WTC11 (cell line): ENCODE measurements at regions not wholly inside any gene's neighbourhood (a gene's known extent, or its start where the extent isn't known, plus 50 kb on each side); places are given as distances from the start of the nearest gene placed in this dataset.

Experiments
- ATAC-seq: fragments of 200-7000 bp; cut with Tn5 transposase; 2 replicates; pipeline ENCODE4 v1.10.0; 2021; ENCODE audit warnings: mild to moderate bottlenecking, moderate library complexity
- CTCF ChIA-PET: fragments of 300-600 bp; sonication (Branson Sonifier 250); formaldehyde crosslinking; loops from one replicate; lab custom pipeline; 2021; ENCODE audit warnings: antibody characterized with exemption; lab: Charles Lee
- POLR2A ChIA-PET: fragments of 350-600 bp; sonication (Branson Sonifier 250); formaldehyde crosslinking; loops from one replicate; lab custom pipeline; 2021; ENCODE audit warnings: antibody characterized with exemption; lab: Charles Lee
- DNase-seq: peaks from one replicate; pipeline ENCODE4 v3.0.0; 2021; ENCODE audit warnings: low spot score
- H3K27ac Mint-ChIP-seq: 2 replicates; pipeline ENCODE4 v1.8.0; 2021; ENCODE audit warnings: mixed read lengths
- H3K27me3 Mint-ChIP-seq: 2 replicates; pipeline ENCODE4 v1.8.0; 2021; ENCODE audit warnings: low read depth, mild to moderate bottlenecking, moderate library complexity, mixed read lengths
- H3K36me3 Mint-ChIP-seq: 2 replicates; pipeline ENCODE4 v1.8.0; 2021; ENCODE audit warnings: mixed read lengths
- H3K4me1 Mint-ChIP-seq: 2 replicates; pipeline ENCODE4 v1.8.0; 2022; ENCODE audit warnings: mixed read lengths
- H3K4me3 Mint-ChIP-seq: 2 replicates; pipeline ENCODE4 v1.8.0; 2021; ENCODE audit warnings: mild to moderate bottlenecking, moderate library complexity, mixed read lengths
- H3K9me3 Mint-ChIP-seq: 2 replicates; pipeline ENCODE4 v1.8.0; 2021; ENCODE audit warnings: mixed read lengths
- ATF1 ChIP-seq: sonication (generic); formaldehyde crosslinking; IDR thresholded peaks from 2 replicates; pipeline ENCODE4 v1.8.1; 2023; ENCODE audit warnings: mild to moderate bottlenecking, moderate library complexity, missing genetic modification reagents
- CREM ChIP-seq: sonication (generic); formaldehyde crosslinking; IDR thresholded peaks from 2 replicates; pipeline ENCODE4 v1.8.1; 2022; ENCODE audit warnings: mild to moderate bottlenecking, missing genetic modification reagents, moderate library complexity
- ETV6 ChIP-seq: sonication (generic); formaldehyde crosslinking; IDR thresholded peaks from 2 replicates; pipeline ENCODE4 v1.8.1; 2022; ENCODE audit warnings: mild to moderate bottlenecking, missing genetic modification reagents
- FOXK1 ChIP-seq: sonication (generic); formaldehyde crosslinking; IDR thresholded peaks from 2 replicates; pipeline ENCODE4 v1.8.0; 2022; ENCODE audit warnings: mild to moderate bottlenecking, moderate library complexity, missing genetic modification reagents
- JAZF1 ChIP-seq: fragments of 250-450 bp; sonication (Bioruptor Pico); IDR thresholded peaks from 2 replicates; pipeline ENCODE4 v1.9.0; 2021; ENCODE audit warnings: moderate library complexity, mild to moderate bottlenecking, inconsistent platforms
- NFATC4 ChIP-seq: fragments of 250-450 bp; sonication (Bioruptor Pico); IDR thresholded peaks from 2 replicates; pipeline ENCODE4 v1.9.0; 2021; ENCODE audit warnings: mild to moderate bottlenecking
- NR2C2 ChIP-seq: sonication (generic); formaldehyde crosslinking; IDR thresholded peaks from 2 replicates; pipeline ENCODE4 v1.8.0; 2022; ENCODE audit warnings: mild to moderate bottlenecking, missing genetic modification reagents
- SMAD4 ChIP-seq: sonication (generic); formaldehyde crosslinking; IDR thresholded peaks from 2 replicates; pipeline ENCODE4 v1.8.0; 2022; ENCODE audit warnings: mild to moderate bottlenecking, missing genetic modification reagents
- TP53 ChIP-seq: sonication (generic); formaldehyde crosslinking; IDR thresholded peaks from 2 replicates; pipeline ENCODE4 v1.8.1; 2023; ENCODE audit warnings: mild to moderate bottlenecking, missing genetic modification reagents
- ZNF416 ChIP-seq: fragments of 250-450 bp; sonication (Bioruptor Pico); IDR thresholded peaks from 2 replicates; pipeline ENCODE4 v1.9.0; 2021; ENCODE audit warnings: mild to moderate bottlenecking, inconsistent platforms
- TF ChIP-seq, protein P1 (sequence below): sonication (generic); formaldehyde crosslinking; IDR thresholded peaks from 2 replicates; pipeline ENCODE4 v1.8.0; 2022; ENCODE audit warnings: missing genetic modification reagents
- TF ChIP-seq, protein P2 (sequence below): fragments of 250-450 bp; sonication (Bioruptor Pico); IDR thresholded peaks from 2 replicates; pipeline ENCODE4 v1.8.0; 2021; ENCODE audit warnings: mild to moderate bottlenecking
- TF ChIP-seq, protein P3 (sequence below): sonication (generic); formaldehyde crosslinking; IDR thresholded peaks from 2 replicates; pipeline ENCODE4 v1.8.0; 2022; ENCODE audit warnings: mild to moderate bottlenecking, missing genetic modification reagents
- TF ChIP-seq, protein P4 (sequence below): sonication (generic); formaldehyde crosslinking; IDR thresholded peaks from 2 replicates; pipeline ENCODE4 v1.8.0; 2022; ENCODE audit warnings: mild to moderate bottlenecking, missing genetic modification reagents
- TF ChIP-seq, protein P5 (sequence below): sonication (generic); formaldehyde crosslinking; IDR thresholded peaks from 2 replicates; pipeline ENCODE4 v1.8.1; 2023; ENCODE audit warnings: mild to moderate bottlenecking, missing genetic modification reagents
- TF ChIP-seq, protein P6 (sequence below): sonication (generic); formaldehyde crosslinking; IDR thresholded peaks from 2 replicates; pipeline ENCODE4 v1.8.1; 2022; ENCODE audit warnings: missing genetic modification reagents, borderline replicate concordance

DNA sequence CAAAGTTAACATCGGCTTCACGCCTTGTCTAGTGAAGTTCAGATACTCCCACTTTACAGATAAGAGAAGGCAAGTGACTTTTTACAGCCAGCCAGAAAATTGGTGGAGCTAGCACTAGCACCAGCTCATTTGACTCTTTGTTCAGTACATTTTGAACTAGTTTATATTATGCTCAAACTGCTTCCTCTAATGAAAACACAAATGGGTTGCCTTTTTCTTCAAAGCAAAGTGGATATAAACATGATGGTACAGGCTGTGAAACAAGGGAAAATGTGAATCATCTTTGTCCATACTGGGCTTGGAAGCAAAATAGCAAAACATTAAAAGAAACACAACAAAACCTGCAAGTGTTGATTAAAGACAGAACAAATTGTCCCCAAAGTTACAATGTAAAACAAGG is 99.6 kb upstream of the LHCGR start (continued):
- TF ChIP-seq, protein P1, sequence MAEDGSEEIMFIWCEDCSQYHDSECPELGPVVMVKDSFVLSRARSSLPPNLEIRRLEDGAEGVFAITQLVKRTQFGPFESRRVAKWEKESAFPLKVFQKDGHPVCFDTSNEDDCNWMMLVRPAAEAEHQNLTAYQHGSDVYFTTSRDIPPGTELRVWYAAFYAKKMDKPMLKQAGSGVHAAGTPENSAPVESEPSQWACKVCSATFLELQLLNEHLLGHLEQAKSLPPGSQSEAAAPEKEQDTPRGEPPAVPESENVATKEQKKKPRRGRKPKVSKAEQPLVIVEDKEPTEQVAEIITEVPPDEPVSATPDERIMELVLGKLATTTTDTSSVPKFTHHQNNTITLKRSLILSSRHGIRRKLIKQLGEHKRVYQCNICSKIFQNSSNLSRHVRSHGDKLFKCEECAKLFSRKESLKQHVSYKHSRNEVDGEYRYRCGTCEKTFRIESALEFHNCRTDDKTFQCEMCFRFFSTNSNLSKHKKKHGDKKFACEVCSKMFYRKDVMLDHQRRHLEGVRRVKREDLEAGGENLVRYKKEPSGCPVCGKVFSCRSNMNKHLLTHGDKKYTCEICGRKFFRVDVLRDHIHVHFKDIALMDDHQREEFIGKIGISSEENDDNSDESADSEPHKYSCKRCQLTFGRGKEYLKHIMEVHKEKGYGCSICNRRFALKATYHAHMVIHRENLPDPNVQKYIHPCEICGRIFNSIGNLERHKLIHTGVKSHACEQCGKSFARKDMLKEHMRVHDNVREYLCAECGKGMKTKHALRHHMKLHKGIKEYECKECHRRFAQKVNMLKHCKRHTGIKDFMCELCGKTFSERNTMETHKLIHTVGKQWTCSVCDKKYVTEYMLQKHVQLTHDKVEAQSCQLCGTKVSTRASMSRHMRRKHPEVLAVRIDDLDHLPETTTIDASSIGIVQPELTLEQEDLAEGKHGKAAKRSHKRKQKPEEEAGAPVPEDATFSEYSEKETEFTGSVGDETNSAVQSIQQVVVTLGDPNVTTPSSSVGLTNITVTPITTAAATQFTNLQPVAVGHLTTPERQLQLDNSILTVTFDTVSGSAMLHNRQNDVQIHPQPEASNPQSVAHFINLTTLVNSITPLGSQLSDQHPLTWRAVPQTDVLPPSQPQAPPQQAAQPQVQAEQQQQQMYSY (CRISPR knock-in tag), result no peak
- TF ChIP-seq ZNF416 (no peak), ATF1 (CRISPR knock-in tag) (no peak)

DNA sequence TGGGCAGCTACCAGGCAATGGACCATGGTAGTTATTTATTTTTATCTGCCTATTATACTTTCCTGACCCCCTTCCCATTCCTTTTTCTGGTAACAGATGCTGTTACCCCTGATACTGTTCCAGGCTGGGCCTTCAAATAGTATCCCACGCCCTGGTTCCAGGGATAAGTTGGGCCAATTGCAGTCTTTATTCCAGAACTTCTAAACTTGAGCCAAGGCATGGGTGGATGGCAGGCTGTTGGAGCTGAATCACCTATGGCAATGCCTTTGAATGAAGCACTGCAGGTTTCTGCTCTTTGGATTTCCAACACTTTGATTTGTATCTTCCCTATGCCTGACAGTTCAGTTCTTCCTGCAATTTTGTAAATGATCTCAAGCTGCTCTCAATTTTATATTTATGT is 99.2 kb upstream of the LHCGR start:
- ChIA-PET CTCF (no interaction called here), POLR2A (no interaction called here)
- ATAC-seq (no peak), DNase-seq (no peak)
- Mint-ChIP-seq H3K4me3 (no peak overlapping the region), H3K9me3 (no peaks in the 10 kb centered on the region), H3K4me1 (no peaks in the 10 kb centered on the region), H3K36me3 (no peaks in the 10 kb centered on the region), H3K27ac (no peak overlapping the region), H3K27me3 (no peaks in the 10 kb centered on the region; the same call in 1 of the 2 replicates)
- TF ChIP-seq ETV6 (CRISPR knock-in tag) (no peak), SMAD4 (no peak), NFATC4 (CRISPR knock-in tag) (no peak)
- TF ChIP-seq, protein P2, sequence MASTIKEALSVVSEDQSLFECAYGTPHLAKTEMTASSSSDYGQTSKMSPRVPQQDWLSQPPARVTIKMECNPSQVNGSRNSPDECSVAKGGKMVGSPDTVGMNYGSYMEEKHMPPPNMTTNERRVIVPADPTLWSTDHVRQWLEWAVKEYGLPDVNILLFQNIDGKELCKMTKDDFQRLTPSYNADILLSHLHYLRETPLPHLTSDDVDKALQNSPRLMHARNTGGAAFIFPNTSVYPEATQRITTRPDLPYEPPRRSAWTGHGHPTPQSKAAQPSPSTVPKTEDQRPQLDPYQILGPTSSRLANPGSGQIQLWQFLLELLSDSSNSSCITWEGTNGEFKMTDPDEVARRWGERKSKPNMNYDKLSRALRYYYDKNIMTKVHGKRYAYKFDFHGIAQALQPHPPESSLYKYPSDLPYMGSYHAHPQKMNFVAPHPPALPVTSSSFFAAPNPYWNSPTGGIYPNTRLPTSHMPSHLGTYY (CRISPR knock-in tag), result no peak
- TF ChIP-seq, protein P3, sequence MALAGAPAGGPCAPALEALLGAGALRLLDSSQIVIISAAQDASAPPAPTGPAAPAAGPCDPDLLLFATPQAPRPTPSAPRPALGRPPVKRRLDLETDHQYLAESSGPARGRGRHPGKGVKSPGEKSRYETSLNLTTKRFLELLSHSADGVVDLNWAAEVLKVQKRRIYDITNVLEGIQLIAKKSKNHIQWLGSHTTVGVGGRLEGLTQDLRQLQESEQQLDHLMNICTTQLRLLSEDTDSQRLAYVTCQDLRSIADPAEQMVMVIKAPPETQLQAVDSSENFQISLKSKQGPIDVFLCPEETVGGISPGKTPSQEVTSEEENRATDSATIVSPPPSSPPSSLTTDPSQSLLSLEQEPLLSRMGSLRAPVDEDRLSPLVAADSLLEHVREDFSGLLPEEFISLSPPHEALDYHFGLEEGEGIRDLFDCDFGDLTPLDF, result no peak
- TF ChIP-seq, protein P4, sequence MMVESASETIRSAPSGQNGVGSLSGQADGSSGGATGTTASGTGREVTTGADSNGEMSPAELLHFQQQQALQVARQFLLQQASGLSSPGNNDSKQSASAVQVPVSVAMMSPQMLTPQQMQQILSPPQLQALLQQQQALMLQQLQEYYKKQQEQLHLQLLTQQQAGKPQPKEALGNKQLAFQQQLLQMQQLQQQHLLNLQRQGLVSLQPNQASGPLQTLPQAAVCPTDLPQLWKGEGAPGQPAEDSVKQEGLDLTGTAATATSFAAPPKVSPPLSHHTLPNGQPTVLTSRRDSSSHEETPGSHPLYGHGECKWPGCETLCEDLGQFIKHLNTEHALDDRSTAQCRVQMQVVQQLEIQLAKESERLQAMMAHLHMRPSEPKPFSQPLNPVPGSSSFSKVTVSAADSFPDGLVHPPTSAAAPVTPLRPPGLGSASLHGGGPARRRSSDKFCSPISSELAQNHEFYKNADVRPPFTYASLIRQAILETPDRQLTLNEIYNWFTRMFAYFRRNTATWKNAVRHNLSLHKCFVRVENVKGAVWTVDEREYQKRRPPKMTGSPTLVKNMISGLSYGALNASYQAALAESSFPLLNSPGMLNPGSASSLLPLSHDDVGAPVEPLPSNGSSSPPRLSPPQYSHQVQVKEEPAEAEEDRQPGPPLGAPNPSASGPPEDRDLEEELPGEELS (CRISPR knock-in tag), result no peak

DNA sequence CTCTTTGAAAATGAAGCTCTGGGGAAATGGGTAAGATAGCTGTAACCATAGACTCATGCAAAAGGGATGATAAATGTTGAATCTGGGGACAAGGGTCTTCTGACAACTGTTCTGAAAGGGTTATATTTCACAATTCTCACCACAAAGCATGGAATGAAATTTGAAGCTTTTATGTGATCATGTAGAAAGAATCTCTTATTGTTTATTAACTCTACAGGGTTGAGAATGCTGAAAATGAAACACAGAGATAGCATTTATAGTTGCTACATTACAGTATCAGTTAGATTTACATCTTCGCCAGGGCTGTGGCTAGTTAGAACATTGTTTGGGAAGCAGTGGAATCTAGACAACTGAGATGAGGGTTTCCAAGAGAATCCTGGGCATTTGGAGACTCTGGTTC is 97.4 kb upstream of the LHCGR start:
- DNase-seq (no peak), ATAC-seq (no peak)
- no peak for TF ChIP-seq CREM (CRISPR knock-in tag)
- TF ChIP-seq, protein P5, sequence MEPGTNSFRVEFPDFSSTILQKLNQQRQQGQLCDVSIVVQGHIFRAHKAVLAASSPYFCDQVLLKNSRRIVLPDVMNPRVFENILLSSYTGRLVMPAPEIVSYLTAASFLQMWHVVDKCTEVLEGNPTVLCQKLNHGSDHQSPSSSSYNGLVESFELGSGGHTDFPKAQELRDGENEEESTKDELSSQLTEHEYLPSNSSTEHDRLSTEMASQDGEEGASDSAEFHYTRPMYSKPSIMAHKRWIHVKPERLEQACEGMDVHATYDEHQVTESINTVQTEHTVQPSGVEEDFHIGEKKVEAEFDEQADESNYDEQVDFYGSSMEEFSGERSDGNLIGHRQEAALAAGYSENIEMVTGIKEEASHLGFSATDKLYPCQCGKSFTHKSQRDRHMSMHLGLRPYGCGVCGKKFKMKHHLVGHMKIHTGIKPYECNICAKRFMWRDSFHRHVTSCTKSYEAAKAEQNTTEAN, result no peak
- TF ChIP-seq, protein P6, sequence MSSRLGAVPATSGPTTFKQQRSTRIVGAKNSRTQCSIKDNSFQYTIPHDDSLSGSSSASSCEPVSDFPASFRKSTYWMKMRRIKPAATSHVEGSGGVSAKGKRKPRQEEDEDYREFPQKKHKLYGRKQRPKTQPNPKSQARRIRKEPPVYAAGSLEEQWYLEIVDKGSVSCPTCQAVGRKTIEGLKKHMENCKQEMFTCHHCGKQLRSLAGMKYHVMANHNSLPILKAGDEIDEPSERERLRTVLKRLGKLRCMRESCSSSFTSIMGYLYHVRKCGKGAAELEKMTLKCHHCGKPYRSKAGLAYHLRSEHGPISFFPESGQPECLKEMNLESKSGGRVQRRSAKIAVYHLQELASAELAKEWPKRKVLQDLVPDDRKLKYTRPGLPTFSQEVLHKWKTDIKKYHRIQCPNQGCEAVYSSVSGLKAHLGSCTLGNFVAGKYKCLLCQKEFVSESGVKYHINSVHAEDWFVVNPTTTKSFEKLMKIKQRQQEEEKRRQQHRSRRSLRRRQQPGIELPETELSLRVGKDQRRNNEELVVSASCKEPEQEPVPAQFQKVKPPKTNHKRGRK (CRISPR knock-in tag), result no peak
- no peak for TF ChIP-seq JAZF1 (CRISPR knock-in tag)
- TF ChIP-seq NR2C2 (CRISPR knock-in tag), result no peak
- no peak for TF ChIP-seq FOXK1 (CRISPR knock-in tag)
- no peak for TF ChIP-seq ETV6 (CRISPR knock-in tag)
- no peak for TF ChIP-seq TP53 (CRISPR knock-in tag)
- H3K27me3 Mint-ChIP-seq, result no peaks in the 10 kb centered on the region; the same call in 1 of the 2 replicates
- H3K36me3 Mint-ChIP-seq, result no peaks in the 10 kb centered on the region
- no peak overlapping the region for H3K27ac Mint-ChIP-seq
- ChIA-PET POLR2A (no interaction called here), CTCF (no interaction called here)
- H3K4me1 Mint-ChIP-seq, result no peaks in the 10 kb centered on the region
- H3K4me3 Mint-ChIP-seq, result no peak overlapping the region
- no peaks in the 10 kb centered on the region for H3K9me3 Mint-ChIP-seq
